ENCODE measurements at regions not wholly inside any gene's neighbourhood (a gene's known extent, or its start where the extent isn't known, plus 50 kb on each side); places are given as distances from the start of the nearest gene placed in this dataset.

DNA sequence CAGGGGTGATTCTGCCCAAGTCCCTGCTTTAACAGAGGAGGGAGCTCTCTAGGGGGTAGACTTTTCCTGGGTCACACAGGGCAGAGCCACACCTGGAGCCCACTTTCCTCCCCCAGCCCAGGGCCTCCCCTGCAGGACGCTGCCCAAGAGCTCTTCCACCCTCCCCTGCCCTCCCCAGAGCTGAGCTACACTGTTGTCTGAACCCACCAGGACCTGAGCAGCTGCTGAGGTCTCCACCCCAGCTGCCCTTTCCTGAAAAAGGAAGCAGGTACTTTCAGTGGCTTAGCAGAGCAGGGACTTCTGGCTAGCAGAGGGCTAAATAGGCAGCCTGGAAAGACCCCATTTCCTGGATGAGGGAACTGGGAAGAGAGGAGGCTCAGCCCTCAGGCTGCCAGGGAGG lies 169.3 kb upstream of the ETV3 start:
- TF ChIP-seq ELF1 (IDR thresholded peaks at IDR 0.05; ENCODE audit: borderline replicate concordance, low read depth) (no peak), JUND (IDR thresholded peaks at IDR 0.05) (no peak), EZH2 (IDR thresholded peaks at IDR 0.05) (no peak), POLR2A (IDR thresholded peaks at IDR 0.05; ENCODE audit: borderline replicate concordance, extremely low read depth, insufficient read depth, insufficient read length) (no peak)
- TF ChIP-seq, protein P1, sequence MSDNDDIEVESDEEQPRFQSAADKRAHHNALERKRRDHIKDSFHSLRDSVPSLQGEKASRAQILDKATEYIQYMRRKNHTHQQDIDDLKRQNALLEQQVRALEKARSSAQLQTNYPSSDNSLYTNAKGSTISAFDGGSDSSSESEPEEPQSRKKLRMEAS (IDR thresholded peaks at IDR 0.05) = no peak
- TF ChIP-seq, protein P2, sequence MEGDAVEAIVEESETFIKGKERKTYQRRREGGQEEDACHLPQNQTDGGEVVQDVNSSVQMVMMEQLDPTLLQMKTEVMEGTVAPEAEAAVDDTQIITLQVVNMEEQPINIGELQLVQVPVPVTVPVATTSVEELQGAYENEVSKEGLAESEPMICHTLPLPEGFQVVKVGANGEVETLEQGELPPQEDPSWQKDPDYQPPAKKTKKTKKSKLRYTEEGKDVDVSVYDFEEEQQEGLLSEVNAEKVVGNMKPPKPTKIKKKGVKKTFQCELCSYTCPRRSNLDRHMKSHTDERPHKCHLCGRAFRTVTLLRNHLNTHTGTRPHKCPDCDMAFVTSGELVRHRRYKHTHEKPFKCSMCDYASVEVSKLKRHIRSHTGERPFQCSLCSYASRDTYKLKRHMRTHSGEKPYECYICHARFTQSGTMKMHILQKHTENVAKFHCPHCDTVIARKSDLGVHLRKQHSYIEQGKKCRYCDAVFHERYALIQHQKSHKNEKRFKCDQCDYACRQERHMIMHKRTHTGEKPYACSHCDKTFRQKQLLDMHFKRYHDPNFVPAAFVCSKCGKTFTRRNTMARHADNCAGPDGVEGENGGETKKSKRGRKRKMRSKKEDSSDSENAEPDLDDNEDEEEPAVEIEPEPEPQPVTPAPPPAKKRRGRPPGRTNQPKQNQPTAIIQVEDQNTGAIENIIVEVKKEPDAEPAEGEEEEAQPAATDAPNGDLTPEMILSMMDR (IDR thresholded peaks at IDR 0.05 in 2 of 3, conservative IDR thresholded peaks at IDR 0.05 in 1 of 3; ENCODE audit: borderline replicate concordance in 1 of 3, insufficient read depth in 1 of 3, low read depth in 2 of 3, low read length in 2 of 3) = no peak
- TF ChIP-seq, protein P3, sequence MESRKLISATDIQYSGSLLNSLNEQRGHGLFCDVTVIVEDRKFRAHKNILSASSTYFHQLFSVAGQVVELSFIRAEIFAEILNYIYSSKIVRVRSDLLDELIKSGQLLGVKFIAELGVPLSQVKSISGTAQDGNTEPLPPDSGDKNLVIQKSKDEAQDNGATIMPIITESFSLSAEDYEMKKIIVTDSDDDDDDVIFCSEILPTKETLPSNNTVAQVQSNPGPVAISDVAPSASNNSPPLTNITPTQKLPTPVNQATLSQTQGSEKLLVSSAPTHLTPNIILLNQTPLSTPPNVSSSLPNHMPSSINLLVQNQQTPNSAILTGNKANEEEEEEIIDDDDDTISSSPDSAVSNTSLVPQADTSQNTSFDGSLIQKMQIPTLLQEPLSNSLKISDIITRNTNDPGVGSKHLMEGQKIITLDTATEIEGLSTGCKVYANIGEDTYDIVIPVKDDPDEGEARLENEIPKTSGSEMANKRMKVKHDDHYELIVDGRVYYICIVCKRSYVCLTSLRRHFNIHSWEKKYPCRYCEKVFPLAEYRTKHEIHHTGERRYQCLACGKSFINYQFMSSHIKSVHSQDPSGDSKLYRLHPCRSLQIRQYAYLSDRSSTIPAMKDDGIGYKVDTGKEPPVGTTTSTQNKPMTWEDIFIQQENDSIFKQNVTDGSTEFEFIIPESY (IDR thresholded peaks at IDR 0.05; ENCODE audit: extremely low read depth, insufficient replicate concordance, low read length) = no peak
